AG09319 (cell line): ENCODE measurements at regions not wholly inside any gene's neighbourhood (a gene's known extent, or its start where the extent isn't known, plus 50 kb on each side); places are given as distances from the start of the nearest gene placed in this dataset.
"Not testable (repeated sequence)": the region's sequence is repeated elsewhere in the genome, so short reads cannot be mapped to it uniquely, and the experiment has no call there.

Experiments
- DNase-seq: peaks from one replicate; pipeline ENCODE4 v3.0.0-alpha.2; 2010; ENCODE audit warnings: low read depth; ENCODE audit errors: extremely low read depth
- CTCF ChIP-seq: IDR thresholded peaks from 2 replicates; pipeline ENCODE4 v1.5.1; 2011; ENCODE audit warnings: low read depth, mild to moderate bottlenecking, inconsistent platforms, low read length, moderate library complexity

- no peak for TF ChIP-seq CTCF
- DNase-seq: no peak
Observed at GRCh38 chr5:83857341-83857740, 136.7 kb upstream of the HAPLN1 start.

GRCh38 chr5:83856881-83857280, 136.2 kb upstream of the HAPLN1 start:
- no peak for TF ChIP-seq CTCF

GRCh38 chr5:83850412-83850811, 129.8 kb upstream of the HAPLN1 start:
- not testable (repeated sequence) for DNase-seq

More at GRCh38 chr5:83856881-83857280, 136.2 kb upstream of the HAPLN1 start:
- no peak for DNase-seq

GRCh38 chr5:83848941-83849340, 128.3 kb upstream of the HAPLN1 start:
- no peak for DNase-seq
- no peak for TF ChIP-seq CTCF

- TF ChIP-seq CTCF: no peak
- no peak for DNase-seq
Observed at GRCh38 chr5:83846624-83847350, 126.1 kb upstream of the HAPLN1 start.

DNA sequence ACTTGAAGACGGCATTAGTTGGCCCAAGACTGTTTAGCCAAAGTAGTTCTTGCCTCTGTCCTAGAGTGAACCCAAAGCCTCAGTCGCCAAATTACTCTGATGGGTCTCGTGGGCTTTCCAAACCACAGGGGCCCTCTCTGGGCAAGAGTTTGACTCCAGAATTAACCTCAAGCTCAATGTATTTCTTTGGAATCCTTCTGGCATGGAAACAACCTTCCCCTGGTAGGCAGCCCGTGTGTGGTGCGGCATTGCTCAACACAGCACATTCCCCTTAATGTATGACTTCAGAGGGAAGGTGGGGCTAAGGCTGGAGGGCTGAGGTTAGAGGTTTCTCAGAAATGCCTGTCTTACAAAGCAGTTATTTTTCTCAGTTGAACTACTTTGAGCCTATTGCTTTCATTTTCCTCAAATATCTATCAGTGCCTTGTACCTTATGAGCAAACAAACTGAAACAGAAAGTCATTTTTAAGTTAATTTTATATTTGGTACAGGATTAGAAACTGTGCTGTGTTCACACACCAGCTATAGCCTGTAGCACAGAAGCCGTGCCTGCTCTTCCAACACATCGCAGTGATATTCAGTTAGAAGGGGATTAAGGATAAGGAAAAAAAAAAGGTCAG, 123.9 kb upstream of the HAPLN1 start:
- TF ChIP-seq CTCF: no peak
- peak; percentile 65 for DNase-seq

DNA sequence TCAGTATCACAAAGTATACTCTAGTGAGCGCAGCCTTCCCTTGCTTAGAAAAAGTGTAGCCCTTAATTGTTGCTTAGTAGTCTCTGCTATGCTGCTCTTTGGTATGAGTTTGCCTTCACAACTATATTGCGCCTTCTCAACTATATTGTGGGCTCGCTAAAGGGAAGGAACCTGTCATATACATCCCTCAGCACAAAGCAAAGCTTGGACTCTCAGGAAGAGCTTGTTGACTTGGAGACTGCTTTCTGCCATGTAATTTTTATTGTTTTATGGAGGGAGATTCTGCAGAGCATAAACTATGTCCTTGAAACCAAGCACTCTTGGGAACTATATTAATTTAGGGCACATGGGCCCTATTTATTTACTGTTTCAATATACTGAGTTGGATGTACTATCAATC, 119.1 kb upstream of the HAPLN1 start:
- no peak for TF ChIP-seq CTCF
- no peak for DNase-seq

DNA sequence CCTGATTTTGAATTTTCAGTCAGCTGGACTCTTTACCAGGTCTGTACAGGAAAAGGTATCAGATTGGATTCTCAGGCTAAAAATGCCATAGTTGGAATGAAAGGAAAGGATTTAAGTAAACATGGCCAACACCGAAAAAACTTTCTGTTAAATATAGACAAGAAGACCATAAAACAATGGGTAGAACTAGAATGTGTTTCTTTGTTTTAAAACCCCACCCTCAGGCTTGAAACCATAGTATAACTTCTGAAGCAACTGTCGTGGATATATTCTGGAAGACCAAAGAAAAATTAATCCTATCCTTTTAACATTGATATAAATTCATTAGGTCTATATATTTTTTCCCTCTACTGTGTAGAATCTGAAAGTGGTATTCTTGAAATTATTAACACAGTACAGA, 118.6 kb upstream of the HAPLN1 start:
- TF ChIP-seq CTCF: no peak
- no peak for DNase-seq
